HepG2 (cell line): ENCODE measurements at regions not wholly inside any gene's neighbourhood (a gene's known extent, or its start where the extent isn't known, plus 50 kb on each side); places are given as distances from the start of the nearest gene placed in this dataset.

Source experiments
- CCAR2 ChIP-seq: fragments of 200-400 bp; formaldehyde crosslinking; optimal IDR thresholded peaks from 2 replicates; pipeline ENCODE3; 2018; ENCODE audit warnings: low read depth, mild to moderate bottlenecking, low read length, moderate library complexity
- CEBPB ChIP-seq: IDR thresholded peaks from 2 replicates; pipeline ENCODE4 v1.6.1; 2011; ENCODE audit warnings: low read depth, low read length, improper control_type of control experiment, borderline replicate concordance
- EHMT2 ChIP-seq: fragments of 200-600 bp; sonication (generic); IDR thresholded peaks from 2 replicates; pipeline ENCODE4 v1.7.0; 2017; ENCODE audit warnings: antibody characterized with exemption, low read depth, low read length, borderline replicate concordance
- GATAD1 ChIP-seq: IDR thresholded peaks from 2 replicates; pipeline ENCODE4 v1.6.1; 2016; ENCODE audit warnings: missing genetic modification reagents, missing compliant biosample characterization
- HDAC2 ChIP-seq: sonication (generic); formaldehyde crosslinking; IDR thresholded peaks from 2 replicates; pipeline ENCODE4 v1.4.0; 2020; ENCODE audit warnings: missing genetic modification reagents
- POLR2A ChIP-seq, 2 experiments: IDR thresholded peaks; 2 replicates each; pipeline ENCODE4 v1.6.1; 2011; ENCODE audit warnings: low read depth in 2 of 2, low read length in 2 of 2, mild to moderate bottlenecking in 1 of 2, moderate library complexity in 1 of 2; ENCODE audit not compliant: insufficient read depth in 1 of 2
- ZHX1 ChIP-seq: sonication (generic); formaldehyde crosslinking; IDR thresholded peaks from 2 replicates; pipeline ENCODE4 v1.8.1; 2022; ENCODE audit warnings: low read depth, mild to moderate bottlenecking, missing genetic modification reagents
- ZNF101 ChIP-seq: sonication (generic); formaldehyde crosslinking; IDR thresholded peaks from 2 replicates; pipeline ENCODE4 v1.4.0; 2020; ENCODE audit warnings: mild to moderate bottlenecking, low read depth, missing genetic modification reagents, borderline replicate concordance
- ZNF33A ChIP-seq: sonication (generic); formaldehyde crosslinking; IDR thresholded peaks from 2 replicates; pipeline ENCODE4 v1.5.1; 2020; ENCODE audit warnings: missing genetic modification reagents, mild to moderate bottlenecking, moderate library complexity, borderline replicate concordance

- no peak for TF ChIP-seq ZHX1 (CRISPR knock-in tag)
- no peak for TF ChIP-seq CCAR2
- no peak for TF ChIP-seq HDAC2 (CRISPR knock-in tag)
- no peak for TF ChIP-seq CEBPB
- TF ChIP-seq POLR2A (IDR thresholded peaks at IDR 0.05; ENCODE audit: insufficient read depth in 1 of 2, low read depth in 2 of 2, low read length in 2 of 2), result no peak
- TF ChIP-seq GATAD1, result no peak
- no peak for TF ChIP-seq ZNF33A (CRISPR knock-in tag)
- no peak for TF ChIP-seq EHMT2
- no peak for TF ChIP-seq ZNF101 (CRISPR knock-in tag)
These were observed 168.7 kb downstream of the GASK1B start for GRCh38 chr4:158004101-158004500.
